Skeletal muscle cell (primary cell): ENCODE measurements at regions not wholly inside any gene's neighbourhood (a gene's known extent, or its start where the extent isn't known, plus 50 kb on each side); places are given as distances from the start of the nearest gene placed in this dataset.

Source experiments
- DNase-seq: peaks from one replicate; pipeline ENCODE4 v3.0.0-alpha.2; 2010; ENCODE audit warnings: low read depth
- H3K4me3 ChIP-seq: 2 replicates; pipeline ENCODE4 v1.5.1; 2011; ENCODE audit warnings: low read depth, mild to moderate bottlenecking, control low read depth, low read length, moderate library complexity

DNA sequence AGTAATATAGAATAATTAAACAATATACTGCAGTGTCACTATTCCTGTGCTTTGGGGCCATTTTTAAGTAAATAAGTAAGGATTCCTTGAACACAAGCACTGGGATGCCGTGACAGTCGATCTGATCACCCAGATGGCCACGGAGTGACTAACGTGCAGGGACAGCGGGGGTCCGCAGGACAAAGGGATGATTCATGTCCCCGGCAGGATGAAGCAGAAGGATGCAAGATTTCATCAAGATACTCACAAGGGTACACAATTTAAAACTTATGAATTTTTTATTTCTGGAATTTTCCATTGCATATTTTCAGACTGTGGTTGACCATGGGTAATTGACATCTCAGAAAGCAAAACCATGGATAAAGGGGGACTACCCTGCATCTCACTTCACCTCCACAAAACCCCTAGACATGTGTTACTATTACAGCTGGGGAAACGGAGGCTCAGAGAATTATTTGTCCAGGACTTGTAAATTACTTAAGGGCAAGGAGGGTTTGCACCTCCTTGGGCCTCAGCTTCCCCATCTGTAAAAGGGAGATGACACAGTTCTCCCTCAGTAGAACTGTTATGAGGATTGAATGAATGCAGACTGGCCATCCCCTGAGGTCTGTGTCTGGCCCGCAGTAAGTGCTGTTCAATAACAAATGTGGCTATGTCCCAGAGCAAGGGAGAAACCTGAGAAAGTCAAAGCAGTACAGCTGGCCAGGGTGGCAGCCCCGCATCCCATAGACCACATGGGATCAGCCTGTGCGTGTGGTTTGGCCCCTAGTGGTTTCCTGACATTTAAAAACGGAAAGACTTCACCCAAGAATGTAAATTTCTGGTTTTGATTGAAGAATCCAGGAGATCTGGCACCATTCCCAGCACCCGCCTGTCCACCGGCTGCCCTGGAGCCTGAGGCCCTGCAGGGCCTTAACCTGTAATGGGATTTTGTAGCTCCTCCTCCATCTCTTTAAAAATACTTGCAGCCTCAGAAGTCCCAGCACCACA is 235.5 kb downstream of the BMP7 start:
- H3K4me3 ChIP-seq, result no peak overlapping the region
- DNase-seq, result no peak

DNA sequence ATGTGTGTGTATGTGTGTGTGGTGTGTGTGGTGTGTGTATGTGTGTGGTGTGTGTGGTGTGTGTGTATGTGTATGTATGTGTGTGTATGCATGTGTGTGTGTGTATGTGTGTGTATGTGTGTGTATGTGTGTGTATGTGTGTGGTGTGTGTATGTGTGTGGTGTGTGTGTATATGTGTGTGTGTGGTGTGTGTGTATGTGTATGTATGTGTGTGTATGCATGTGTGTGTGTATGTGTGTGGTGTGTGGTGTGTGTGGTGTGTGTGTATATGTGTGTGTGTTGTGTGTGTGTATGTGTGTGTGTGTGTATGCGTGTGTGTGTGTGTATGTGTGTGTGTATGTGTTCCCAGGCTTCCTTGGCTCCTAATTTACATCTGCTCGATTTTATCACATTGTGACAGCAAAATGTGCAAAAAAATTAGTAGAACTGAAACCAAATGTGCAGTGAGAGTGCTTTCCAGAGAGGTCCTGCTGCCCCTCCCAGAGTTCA is 234.5 kb downstream of the BMP7 start:
- no peak for DNase-seq
- H3K4me3 ChIP-seq, result no peak overlapping the region

DNA sequence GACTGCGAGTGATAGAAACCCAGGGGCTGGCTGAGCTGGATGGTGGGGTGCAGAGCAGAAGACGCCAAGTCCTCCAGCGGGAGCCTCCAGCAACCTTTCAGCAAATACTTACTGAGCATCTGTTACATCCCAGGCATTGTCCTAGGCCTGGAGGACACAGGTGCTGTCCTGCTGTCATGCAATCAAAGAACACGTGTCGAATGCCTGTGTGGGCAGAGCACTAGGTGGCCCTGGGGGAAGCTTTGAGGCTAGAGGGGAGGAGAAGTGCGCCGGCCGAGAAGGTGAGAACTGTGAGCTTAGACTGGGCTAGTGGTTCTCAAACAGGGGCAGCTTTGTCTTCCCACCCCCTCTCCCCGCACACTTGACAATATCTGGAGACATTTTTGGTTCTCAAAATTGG is 233.6 kb downstream of the BMP7 start:
- no peak for DNase-seq
- H3K4me3 ChIP-seq, result no peak overlapping the region

- no peak overlapping the region for H3K4me3 ChIP-seq
- DNase-seq, result no peak
Observed at GRCh38 chr20:57034001-57034400, 232.4 kb downstream of the BMP7 start.

- DNase-seq, result no peak
Observed at GRCh38 chr20:57037689-57038088, 228.8 kb downstream of the BMP7 start.

DNA sequence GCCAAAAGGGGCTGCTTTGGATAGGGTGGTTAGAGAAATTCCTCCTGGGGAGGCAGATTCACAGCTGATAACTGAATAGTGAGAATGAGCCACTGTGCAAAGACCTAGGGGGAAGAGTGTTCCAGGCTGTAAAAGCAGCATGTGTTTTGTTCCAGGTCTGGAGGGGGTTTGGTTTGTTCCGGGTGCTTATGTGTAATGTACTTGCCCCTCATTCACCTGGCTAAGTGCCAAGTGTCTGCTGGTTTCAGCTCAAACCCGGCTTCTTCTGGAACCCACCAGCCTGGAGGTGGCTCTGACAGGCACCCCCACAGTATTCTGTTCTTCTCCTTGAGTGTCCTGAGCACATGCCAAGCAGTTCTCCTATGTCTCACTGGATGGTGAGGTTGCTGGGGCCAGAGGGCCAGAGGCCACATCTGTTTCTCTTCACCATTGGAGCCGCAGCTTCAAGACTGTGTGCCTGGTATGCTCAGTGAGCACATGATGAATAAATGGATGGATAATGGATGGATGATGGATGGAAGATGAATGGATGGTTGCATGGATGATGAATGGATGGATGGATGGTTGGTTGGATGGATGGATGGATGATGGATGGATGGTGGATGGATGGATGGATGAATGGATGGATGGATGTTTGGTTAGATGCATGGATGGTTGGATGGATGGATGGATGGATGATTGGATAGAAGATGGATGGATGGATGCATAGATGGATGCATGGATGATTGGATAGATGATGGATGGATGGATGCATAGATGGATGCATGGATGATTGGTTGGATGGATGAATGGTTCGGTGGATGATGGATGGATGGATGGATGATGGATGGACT is 227.6 kb downstream of the BMP7 start:
- no peak overlapping the region for H3K4me3 ChIP-seq
- DNase-seq, result no peak

More at GRCh38 chr20:57037689-57038088, 228.8 kb downstream of the BMP7 start:
- H3K4me3 ChIP-seq, result no peak overlapping the region

- H3K4me3 ChIP-seq, result no peak overlapping the region
- DNase-seq, result no peak
Observed at GRCh38 chr20:57040466-57040865, 226.0 kb downstream of the BMP7 start.

DNA sequence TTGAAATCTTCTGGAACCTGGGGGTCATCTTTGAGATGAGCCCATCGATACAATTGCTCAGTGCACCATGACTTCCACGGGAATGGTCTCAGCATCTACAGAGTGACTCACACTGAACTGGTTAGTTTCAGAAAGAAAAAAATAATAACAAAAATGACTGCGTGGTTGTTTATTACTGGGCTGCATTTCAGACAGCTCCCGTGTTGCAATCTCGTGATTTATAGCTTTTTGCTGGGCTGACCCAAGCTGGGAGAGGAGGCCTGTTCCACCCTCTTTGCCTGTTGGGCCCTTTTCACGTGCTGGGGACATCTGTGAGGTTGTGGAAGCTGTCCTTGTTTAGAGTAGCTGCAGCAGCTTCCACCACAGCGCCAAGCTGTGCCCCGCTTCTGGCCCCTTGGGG is 225.5 kb downstream of the BMP7 start:
- DNase-seq, result no peak
- no peak overlapping the region for H3K4me3 ChIP-seq

- no peak overlapping the region for H3K4me3 ChIP-seq
- DNase-seq, result no peak
Observed at GRCh38 chr20:57043091-57043490, 223.3 kb downstream of the BMP7 start.

- DNase-seq, result no peak
- H3K4me3 ChIP-seq, result no peak overlapping the region
Observed at GRCh38 chr20:57043669-57044268, 222.7 kb downstream of the BMP7 start.

DNA sequence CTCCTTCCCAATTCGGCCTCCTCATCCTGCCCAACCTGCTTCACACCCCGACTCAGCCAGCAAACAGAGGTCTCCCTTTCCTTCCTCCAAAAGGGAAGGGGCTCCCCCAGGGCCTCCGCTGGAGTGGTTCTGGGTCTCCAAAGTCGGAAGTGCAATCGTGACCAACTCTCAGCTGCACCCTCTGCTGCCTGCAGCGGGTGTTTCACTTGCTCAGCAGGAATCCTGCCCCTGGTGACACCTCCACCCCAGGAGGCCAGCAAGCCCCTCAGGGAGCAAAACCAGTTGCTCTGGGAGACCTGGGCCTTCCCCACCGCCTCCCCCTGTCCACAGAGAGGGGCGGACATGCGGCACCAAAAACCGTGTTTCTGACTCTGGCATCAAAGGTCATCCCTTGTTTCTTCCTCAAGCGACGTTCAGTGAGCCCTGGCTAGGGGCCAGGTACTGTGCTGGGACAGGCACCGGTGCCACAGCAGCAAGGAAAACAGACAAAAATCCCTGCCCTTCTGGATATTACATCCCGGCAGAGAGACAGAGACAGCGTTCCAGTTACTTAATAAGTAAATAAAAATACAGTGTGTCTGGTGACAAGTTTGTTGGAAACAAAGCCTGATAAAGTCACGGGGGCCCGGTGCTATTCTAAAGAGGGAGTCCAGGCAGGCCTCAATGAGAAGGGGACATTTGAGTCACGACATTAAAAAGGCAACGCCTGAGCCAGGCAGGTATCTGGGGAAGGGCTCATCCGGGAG is 219.0 kb downstream of the BMP7 start:
- no peak overlapping the region for H3K4me3 ChIP-seq
- DNase-seq, result no peak

- H3K4me3 ChIP-seq, result no peak overlapping the region
- no peak for DNase-seq
Observed at GRCh38 chr20:57048027-57048869, 218.2 kb downstream of the BMP7 start.

GRCh38 chr20:57049296-57049695 is 217.1 kb downstream of the BMP7 start:
- no peak for DNase-seq
- H3K4me3 ChIP-seq, result no peak overlapping the region

GRCh38 chr20:57051096-57051495 is 215.3 kb downstream of the BMP7 start:
- H3K4me3 ChIP-seq, result no peak overlapping the region
- DNase-seq, result no peak

GRCh38 chr20:57053067-57053466 is 213.4 kb downstream of the BMP7 start:
- no peak for DNase-seq

DNA sequence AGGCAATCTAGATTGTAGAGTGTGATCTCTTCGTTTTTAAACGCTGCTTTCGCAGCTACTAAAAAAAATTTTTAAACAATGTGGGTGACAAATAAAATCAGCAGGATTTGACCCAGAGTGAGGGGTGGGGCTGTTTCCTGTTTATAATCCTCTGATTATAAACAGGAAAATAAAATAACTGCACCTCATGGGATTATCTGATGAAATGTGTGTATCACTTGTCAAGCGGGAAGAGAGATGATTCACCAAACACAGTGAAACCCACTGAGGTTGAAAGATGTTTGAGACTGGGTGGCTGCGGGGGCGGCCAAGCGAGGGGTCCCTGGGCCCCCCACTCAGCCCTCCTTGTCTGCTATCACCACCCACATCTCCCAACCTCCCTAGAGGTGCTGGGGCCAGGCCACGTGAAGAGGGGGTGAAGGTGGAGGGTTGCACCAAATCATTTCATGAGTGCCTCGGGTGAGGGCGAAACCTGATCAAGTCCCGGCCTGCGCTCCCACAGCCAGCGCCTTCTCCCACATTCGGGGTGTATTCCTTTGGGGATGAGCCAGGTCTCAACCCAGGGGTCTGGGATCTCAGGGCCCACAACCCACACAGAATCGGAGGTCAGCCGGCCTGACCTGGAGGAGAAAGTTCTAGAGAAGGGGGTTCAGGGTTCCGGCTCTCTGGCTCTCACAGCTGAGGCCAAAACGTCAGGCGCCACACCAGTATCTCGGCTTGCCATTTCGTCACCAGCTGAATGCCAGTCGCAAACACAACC is 212.5 kb downstream of the BMP7 start:
- DNase-seq, result no peak
- no peak overlapping the region for H3K4me3 ChIP-seq

More at GRCh38 chr20:57053067-57053466, 213.4 kb downstream of the BMP7 start:
- H3K4me3 ChIP-seq, result no peak overlapping the region

DNA sequence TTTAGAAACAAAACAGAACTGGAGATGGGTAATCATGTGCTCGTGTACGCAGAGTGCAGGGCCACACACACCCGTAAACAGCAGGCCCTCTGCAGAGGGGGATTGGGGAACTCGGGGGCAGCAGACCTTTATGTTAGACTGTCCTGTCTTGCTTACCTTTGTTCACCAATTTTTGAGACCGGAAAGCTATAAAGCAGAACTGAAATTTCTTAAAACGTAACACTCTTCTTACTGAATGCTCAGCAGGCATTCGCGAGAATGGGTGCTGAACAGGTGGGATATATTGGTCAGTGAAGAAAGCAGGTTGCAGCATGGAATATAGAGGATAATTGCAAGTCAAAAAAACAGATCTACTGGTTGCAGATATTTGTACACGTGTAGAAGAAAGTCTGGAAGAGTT is 211.1 kb downstream of the BMP7 start:
- DNase-seq, result no peak

DNA sequence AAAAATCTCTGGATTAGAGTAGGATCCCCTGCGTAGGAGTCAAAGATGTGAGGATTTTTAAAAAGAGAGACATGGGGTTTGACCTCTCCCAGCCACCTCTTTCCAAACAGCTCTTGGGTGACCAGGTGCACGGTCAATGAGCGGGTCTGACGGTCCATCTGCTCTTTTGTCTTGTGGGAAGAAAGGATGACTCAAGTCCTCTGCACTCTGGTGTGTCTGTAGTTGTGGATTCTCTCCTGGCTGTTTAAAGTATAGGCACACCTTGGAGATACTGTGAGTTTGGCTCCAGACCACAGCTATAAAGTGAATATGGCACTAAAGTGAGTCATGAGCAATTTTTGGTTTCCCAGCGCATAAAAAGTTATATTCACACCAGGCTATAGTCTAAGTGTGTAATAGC is 209.8 kb downstream of the BMP7 start:
- DNase-seq, result no peak
- H3K4me3 ChIP-seq, result no peak overlapping the region

More for the DNA sequence above, 211.1 kb downstream of the BMP7 start:
- H3K4me3 ChIP-seq, result no peak overlapping the region
